GM23338 (cell line): ENCODE measurements at regions not wholly inside any gene's neighbourhood (a gene's known extent, or its start where the extent isn't known, plus 50 kb on each side); places are given as distances from the start of the nearest gene placed in this dataset.

Experiments
- ATAC-seq: fragments of 200-7000 bp; cut with Tn5 transposase; 3 replicates; pipeline ENCODE4 v1.9.1; 2020
- DNase-seq: peaks from one replicate; pipeline ENCODE4 v3.0.0-alpha.2; 2015; ENCODE audit warnings: low spot score
- H2AFZ ChIP-seq: fragments of 200-600 bp; sonication (generic); 2 replicates; pipeline ENCODE4 v1.8.0; 2016; ENCODE audit warnings: antibody characterized with exemption, mild to moderate bottlenecking, moderate library complexity
- H3F3A ChIP-seq: fragments of 200-600 bp; sonication (generic); replicated peaks from 2 replicates; pipeline ENCODE4 v1.8.0; 2017; ENCODE audit warnings: antibody characterized with exemption, mixed run types, low read depth
- H3K27ac ChIP-seq: fragments of 200-600 bp; sonication (generic); 2 replicates; pipeline ENCODE4 v1.6.1; 2016; ENCODE audit warnings: low read depth
- H3K27me3 ChIP-seq: fragments of 200-600 bp; sonication (generic); 2 replicates; pipeline ENCODE4 v1.8.0; 2016; ENCODE audit warnings: mild to moderate bottlenecking, mixed run types, moderate library complexity; ENCODE audit not compliant: insufficient read depth
- H3K36me3 ChIP-seq: fragments of 200-600 bp; sonication (generic); 2 replicates; pipeline ENCODE4 v1.8.0; 2016; ENCODE audit warnings: mild to moderate bottlenecking; ENCODE audit not compliant: insufficient read depth
- H3K4me1 ChIP-seq: fragments of 200-600 bp; sonication (generic); 2 replicates; pipeline ENCODE4 v1.8.0; 2016; ENCODE audit warnings: mild to moderate bottlenecking, moderate library complexity; ENCODE audit not compliant: insufficient read depth
- H3K4me2 ChIP-seq: fragments of 200-600 bp; sonication (generic); 2 replicates; pipeline ENCODE4 v1.7.1; 2017; ENCODE audit warnings: mixed run types
- H3K4me3 ChIP-seq: fragments of 200-600 bp; sonication (generic); 2 replicates; pipeline ENCODE4 v1.6.1; 2016; ENCODE audit warnings: mixed run types
- H3K79me2 ChIP-seq: fragments of 200-600 bp; sonication (generic); replicated peaks from 2 replicates; pipeline ENCODE4 v1.8.0; 2017; ENCODE audit warnings: mild to moderate bottlenecking; ENCODE audit not compliant: insufficient read depth
- H3K9me2 ChIP-seq: fragments of 200-600 bp; sonication (generic); 2 replicates; pipeline ENCODE4 v1.8.0; 2017; ENCODE audit not compliant: insufficient read depth
- H4K20me1 ChIP-seq: fragments of 200-600 bp; sonication (generic); replicated peaks from 2 replicates; pipeline ENCODE4 v1.8.0; 2017; ENCODE audit warnings: mild to moderate bottlenecking; ENCODE audit not compliant: insufficient read depth
- H3K27ac Mint-ChIP-seq: 2 replicates; pipeline ENCODE4 v1.8.0; 2020; ENCODE audit warnings: inconsistent platforms, mild to moderate bottlenecking, moderate library complexity, mixed read lengths
- H3K27me3 Mint-ChIP-seq: 3 replicates; pipeline ENCODE4 v1.8.0; 2022; ENCODE audit warnings: low read depth, mild to moderate bottlenecking, moderate library complexity, mixed read lengths, inconsistent platforms; ENCODE audit not compliant: insufficient read depth, poor library complexity
- H3K36me3 Mint-ChIP-seq: 3 replicates; pipeline ENCODE4 v1.8.0; 2021; ENCODE audit warnings: low read depth, mild to moderate bottlenecking, inconsistent platforms, moderate library complexity, mixed read lengths
- H3K4me1 Mint-ChIP-seq: 3 replicates; pipeline ENCODE4 v1.8.0; 2020; ENCODE audit warnings: mild to moderate bottlenecking, inconsistent platforms, mixed read lengths
- H3K4me3 Mint-ChIP-seq: 3 replicates; pipeline ENCODE4 v1.8.0; 2021; ENCODE audit warnings: moderate library complexity, mild to moderate bottlenecking, inconsistent platforms, mixed read lengths
- H3K9me3 Mint-ChIP-seq: 3 replicates; pipeline ENCODE4 v1.8.0; 2020; ENCODE audit warnings: moderate library complexity, mild to moderate bottlenecking, inconsistent platforms, mixed read lengths
- CREB1 ChIP-seq: fragments of 250-450 bp; sonication (Bioruptor Pico); IDR thresholded peaks from 2 replicates; pipeline ENCODE4 v1.5.0; 2020; ENCODE audit warnings: low read depth, mild to moderate bottlenecking, moderate library complexity
- JUNB ChIP-seq: IDR thresholded peaks from one replicate; pipeline ENCODE4 v1.6.1; 2016; ENCODE audit warnings: antibody characterized with exemption; ENCODE audit not compliant: unreplicated experiment
- NANOG ChIP-seq: IDR thresholded peaks from 2 replicates; pipeline ENCODE4 v1.6.1; 2016; ENCODE audit warnings: antibody characterized with exemption, borderline replicate concordance
- POLR2AphosphoS5 ChIP-seq: IDR thresholded peaks from 2 replicates; pipeline ENCODE4 v1.6.1; 2016; ENCODE audit warnings: antibody characterized with exemption, low read depth
- STAT1 ChIP-seq: IDR thresholded peaks from one replicate; pipeline ENCODE4 v1.6.1; 2016; ENCODE audit warnings: antibody characterized with exemption; ENCODE audit not compliant: unreplicated experiment
- TF ChIP-seq, protein P1 (sequence below): IDR thresholded peaks from one replicate; pipeline ENCODE4 v1.6.1; 2018; ENCODE audit warnings: antibody characterized with exemption; ENCODE audit not compliant: unreplicated experiment
- TF ChIP-seq, protein P2 (sequence below): fragments of 250-450 bp; sonication (Bioruptor Pico); IDR thresholded peaks from 2 replicates; pipeline ENCODE4 v1.5.0; 2020; ENCODE audit warnings: mild to moderate bottlenecking, moderate library complexity
- TF ChIP-seq, protein P3 (sequence below): IDR thresholded peaks from 2 replicates; pipeline ENCODE4 v1.6.1; 2016; ENCODE audit warnings: antibody characterized with exemption

DNA sequence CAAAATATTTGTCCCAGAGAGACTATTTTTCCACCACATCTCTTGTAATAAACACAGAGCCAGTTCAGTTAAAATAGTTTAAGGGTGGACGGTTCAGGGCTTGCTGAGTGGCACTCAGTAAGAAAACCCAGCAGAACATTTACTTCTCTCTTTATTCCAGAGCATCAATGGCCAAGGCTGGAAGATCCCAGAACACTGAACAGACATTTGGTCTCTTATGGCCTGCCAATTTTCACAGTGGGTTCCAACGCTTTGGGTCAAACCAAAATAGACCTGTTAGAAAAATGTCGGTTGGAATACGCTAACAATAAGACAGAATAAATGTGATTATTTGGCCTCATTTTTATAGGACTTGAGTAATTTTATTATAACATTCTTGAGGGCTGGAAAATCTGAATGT lies 580.3 kb upstream of the TMEFF2 start:
- Histone ChIP-seq H3K4me3 (no peak overlapping the region), H3K4me1 (no peaks in the 10 kb centered on the region), H3K9me2 (no peaks in the 10 kb centered on the region), H3F3A (no peaks in the 10 kb centered on the region), H3K27ac (no peak overlapping the region), H4K20me1 (no peaks in the 10 kb centered on the region), H3K36me3 (no peaks in the 10 kb centered on the region), H3K4me2 (no peak overlapping the region), H3K79me2 (no peaks in the 10 kb centered on the region), H3K27me3 (no peaks in the 10 kb centered on the region), H2AFZ (no peak overlapping the region)
- Mint-ChIP-seq H3K4me1 (no peaks in the 10 kb centered on the region), H3K27ac (no peak overlapping the region), H3K27me3 (peaks cover 3% of the 10 kb centered on the region), H3K4me3 (no peak overlapping the region), H3K9me3 (peaks cover 4% of the 10 kb centered on the region; the same call in 1 of the 3 replicates), H3K36me3 (peaks cover 3% of the 10 kb centered on the region; the same call in 1 of the 3 replicates)
- DNase-seq (no peak), ATAC-seq (no peak)
- TF ChIP-seq JUNB (no peak), CREB1 (CRISPR knock-in tag) (no peak), NANOG (no peak)
- TF ChIP-seq, protein P1, sequence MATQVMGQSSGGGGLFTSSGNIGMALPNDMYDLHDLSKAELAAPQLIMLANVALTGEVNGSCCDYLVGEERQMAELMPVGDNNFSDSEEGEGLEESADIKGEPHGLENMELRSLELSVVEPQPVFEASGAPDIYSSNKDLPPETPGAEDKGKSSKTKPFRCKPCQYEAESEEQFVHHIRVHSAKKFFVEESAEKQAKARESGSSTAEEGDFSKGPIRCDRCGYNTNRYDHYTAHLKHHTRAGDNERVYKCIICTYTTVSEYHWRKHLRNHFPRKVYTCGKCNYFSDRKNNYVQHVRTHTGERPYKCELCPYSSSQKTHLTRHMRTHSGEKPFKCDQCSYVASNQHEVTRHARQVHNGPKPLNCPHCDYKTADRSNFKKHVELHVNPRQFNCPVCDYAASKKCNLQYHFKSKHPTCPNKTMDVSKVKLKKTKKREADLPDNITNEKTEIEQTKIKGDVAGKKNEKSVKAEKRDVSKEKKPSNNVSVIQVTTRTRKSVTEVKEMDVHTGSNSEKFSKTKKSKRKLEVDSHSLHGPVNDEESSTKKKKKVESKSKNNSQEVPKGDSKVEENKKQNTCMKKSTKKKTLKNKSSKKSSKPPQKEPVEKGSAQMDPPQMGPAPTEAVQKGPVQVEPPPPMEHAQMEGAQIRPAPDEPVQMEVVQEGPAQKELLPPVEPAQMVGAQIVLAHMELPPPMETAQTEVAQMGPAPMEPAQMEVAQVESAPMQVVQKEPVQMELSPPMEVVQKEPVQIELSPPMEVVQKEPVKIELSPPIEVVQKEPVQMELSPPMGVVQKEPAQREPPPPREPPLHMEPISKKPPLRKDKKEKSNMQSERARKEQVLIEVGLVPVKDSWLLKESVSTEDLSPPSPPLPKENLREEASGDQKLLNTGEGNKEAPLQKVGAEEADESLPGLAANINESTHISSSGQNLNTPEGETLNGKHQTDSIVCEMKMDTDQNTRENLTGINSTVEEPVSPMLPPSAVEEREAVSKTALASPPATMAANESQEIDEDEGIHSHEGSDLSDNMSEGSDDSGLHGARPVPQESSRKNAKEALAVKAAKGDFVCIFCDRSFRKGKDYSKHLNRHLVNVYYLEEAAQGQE, result no peak

DNA sequence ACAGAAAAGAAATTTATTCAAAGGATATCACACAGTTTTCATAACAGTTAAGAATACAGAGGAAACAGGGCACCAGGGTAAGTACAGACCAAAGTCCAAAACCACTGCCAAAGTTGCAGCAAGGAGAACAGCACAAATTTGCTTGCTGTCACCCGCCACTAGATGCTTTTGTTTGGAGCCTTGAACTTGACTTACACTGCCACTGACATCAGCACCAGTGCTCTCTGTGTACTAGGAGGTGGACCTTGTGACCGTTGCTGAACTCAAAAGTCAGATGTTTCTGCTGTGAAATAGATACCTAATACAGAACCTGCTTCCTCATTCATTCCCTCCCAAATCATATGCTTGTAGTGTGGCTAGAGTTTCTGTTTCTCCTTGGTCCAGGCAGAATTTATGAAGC lies 578.3 kb upstream of the TMEFF2 start:
- H3K4me1 Mint-ChIP-seq, result no peaks in the 10 kb centered on the region
- Histone ChIP-seq H3K9me2 (no peaks in the 10 kb centered on the region), H3K4me3 (no peak overlapping the region), H2AFZ (no peak overlapping the region), H3K36me3 (no peaks in the 10 kb centered on the region), H4K20me1 (no peaks in the 10 kb centered on the region), H3K27ac (no peak overlapping the region), H3F3A (no peaks in the 10 kb centered on the region), H3K4me1 (no peaks in the 10 kb centered on the region), H3K27me3 (no peaks in the 10 kb centered on the region), H3K79me2 (no peaks in the 10 kb centered on the region), H3K4me2 (no peak overlapping the region)
- DNase-seq (no peak), ATAC-seq (no peak)
- H3K27ac Mint-ChIP-seq, result no peak overlapping the region
- H3K4me3 Mint-ChIP-seq, result no peak overlapping the region
- no peaks in the 10 kb centered on the region for H3K9me3 Mint-ChIP-seq
- H3K27me3 Mint-ChIP-seq, result no peaks in the 10 kb centered on the region
- no peaks in the 10 kb centered on the region for H3K36me3 Mint-ChIP-seq
- TF ChIP-seq STAT1 (no peak), JUNB (no peak), POLR2AphosphoS5 (no peak)
- TF ChIP-seq, protein P2, sequence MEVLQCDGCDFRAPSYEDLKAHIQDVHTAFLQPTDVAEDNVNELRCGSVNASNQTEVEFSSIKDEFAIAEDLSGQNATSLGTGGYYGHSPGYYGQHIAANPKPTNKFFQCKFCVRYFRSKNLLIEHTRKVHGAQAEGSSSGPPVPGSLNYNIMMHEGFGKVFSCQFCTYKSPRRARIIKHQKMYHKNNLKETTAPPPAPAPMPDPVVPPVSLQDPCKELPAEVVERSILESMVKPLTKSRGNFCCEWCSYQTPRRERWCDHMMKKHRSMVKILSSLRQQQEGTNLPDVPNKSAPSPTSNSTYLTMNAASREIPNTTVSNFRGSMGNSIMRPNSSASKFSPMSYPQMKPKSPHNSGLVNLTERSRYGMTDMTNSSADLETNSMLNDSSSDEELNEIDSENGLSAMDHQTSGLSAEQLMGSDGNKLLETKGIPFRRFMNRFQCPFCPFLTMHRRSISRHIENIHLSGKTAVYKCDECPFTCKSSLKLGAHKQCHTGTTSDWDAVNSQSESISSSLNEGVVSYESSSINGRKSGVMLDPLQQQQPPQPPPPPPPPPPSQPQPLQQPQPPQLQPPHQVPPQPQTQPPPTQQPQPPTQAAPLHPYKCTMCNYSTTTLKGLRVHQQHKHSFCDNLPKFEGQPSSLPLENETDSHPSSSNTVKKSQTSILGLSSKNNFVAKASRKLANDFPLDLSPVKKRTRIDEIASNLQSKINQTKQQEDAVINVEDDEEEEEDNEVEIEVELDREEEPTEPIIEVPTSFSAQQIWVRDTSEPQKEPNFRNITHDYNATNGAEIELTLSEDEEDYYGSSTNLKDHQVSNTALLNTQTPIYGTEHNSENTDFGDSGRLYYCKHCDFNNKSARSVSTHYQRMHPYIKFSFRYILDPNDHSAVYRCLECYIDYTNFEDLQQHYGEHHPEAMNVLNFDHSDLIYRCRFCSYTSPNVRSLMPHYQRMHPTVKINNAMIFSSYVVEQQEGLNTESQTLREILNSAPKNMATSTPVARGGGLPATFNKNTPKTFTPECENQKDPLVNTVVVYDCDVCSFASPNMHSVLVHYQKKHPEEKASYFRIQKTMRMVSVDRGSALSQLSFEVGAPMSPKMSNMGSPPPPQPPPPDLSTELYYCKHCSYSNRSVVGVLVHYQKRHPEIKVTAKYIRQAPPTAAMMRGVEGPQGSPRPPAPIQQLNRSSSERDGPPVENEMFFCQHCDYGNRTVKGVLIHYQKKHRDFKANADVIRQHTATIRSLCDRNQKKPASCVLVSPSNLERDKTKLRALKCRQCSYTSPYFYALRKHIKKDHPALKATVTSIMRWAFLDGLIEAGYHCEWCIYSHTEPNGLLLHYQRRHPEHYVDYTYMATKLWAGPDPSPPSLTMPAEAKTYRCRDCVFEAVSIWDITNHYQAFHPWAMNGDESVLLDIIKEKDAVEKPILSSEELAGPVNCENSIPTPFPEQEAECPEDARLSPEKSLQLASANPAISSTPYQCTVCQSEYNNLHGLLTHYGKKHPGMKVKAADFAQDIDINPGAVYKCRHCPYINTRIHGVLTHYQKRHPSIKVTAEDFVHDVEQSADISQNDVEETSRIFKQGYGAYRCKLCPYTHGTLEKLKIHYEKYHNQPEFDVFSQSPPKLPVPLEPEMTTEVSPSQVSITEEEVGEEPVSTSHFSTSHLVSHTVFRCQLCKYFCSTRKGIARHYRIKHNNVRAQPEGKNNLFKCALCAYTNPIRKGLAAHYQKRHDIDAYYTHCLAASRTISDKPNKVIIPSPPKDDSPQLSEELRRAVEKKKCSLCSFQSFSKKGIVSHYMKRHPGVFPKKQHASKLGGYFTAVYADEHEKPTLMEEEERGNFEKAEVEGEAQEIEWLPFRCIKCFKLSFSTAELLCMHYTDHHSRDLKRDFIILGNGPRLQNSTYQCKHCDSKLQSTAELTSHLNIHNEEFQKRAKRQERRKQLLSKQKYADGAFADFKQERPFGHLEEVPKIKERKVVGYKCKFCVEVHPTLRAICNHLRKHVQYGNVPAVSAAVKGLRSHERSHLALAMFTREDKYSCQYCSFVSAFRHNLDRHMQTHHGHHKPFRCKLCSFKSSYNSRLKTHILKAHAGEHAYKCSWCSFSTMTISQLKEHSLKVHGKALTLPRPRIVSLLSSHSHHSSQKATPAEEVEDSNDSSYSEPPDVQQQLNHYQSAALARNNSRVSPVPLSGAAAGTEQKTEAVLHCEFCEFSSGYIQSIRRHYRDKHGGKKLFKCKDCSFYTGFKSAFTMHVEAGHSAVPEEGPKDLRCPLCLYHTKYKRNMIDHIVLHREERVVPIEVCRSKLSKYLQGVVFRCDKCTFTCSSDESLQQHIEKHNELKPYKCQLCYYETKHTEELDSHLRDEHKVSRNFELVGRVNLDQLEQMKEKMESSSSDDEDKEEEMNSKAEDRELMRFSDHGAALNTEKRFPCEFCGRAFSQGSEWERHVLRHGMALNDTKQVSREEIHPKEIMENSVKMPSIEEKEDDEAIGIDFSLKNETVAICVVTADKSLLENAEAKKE (CRISPR knock-in tag), result no peak
- TF ChIP-seq, protein P1, result no peak
- TF ChIP-seq, protein P3, sequence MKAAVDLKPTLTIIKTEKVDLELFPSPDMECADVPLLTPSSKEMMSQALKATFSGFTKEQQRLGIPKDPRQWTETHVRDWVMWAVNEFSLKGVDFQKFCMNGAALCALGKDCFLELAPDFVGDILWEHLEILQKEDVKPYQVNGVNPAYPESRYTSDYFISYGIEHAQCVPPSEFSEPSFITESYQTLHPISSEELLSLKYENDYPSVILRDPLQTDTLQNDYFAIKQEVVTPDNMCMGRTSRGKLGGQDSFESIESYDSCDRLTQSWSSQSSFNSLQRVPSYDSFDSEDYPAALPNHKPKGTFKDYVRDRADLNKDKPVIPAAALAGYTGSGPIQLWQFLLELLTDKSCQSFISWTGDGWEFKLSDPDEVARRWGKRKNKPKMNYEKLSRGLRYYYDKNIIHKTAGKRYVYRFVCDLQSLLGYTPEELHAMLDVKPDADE, result no peak
